OCI-LY1 (cell line): ENCODE measurements at regions not wholly inside any gene's neighbourhood (a gene's known extent, or its start where the extent isn't known, plus 50 kb on each side); places are given as distances from the start of the nearest gene placed in this dataset.

Experiments
- H2AFZ ChIP-seq: fragments of 200-600 bp; sonication (generic), shearing (Covaris generic); 2 replicates; pipeline ENCODE4 v1.6.0; 2014; ENCODE audit warnings: antibody characterized with exemption, mild to moderate bottlenecking, low read length
- H3F3A ChIP-seq: fragments of 200-600 bp; sonication (generic), shearing (Covaris generic); 2 replicates; pipeline ENCODE4 v1.6.0; 2014; ENCODE audit warnings: mild to moderate bottlenecking, antibody characterized with exemption, low read length, moderate library complexity; ENCODE audit not compliant: insufficient read depth
- H3K27ac ChIP-seq: fragments of 200-600 bp; sonication (generic); 2 replicates; pipeline ENCODE4 v1.5.1; 2014; ENCODE audit warnings: low read length, mixed run types, mild to moderate bottlenecking, low read depth; ENCODE audit not compliant: poor library complexity, severe bottlenecking
- H3K27me3 ChIP-seq: fragments of 200-600 bp; sonication (generic); 2 replicates; pipeline ENCODE4 v1.6.0; 2014; ENCODE audit warnings: antibody characterized with exemption, mild to moderate bottlenecking, low read length, moderate library complexity; ENCODE audit not compliant: insufficient read depth
- H3K36me3 ChIP-seq: fragments of 200-600 bp; sonication (generic); 2 replicates; pipeline ENCODE4 v1.6.1; 2014; ENCODE audit warnings: mild to moderate bottlenecking, antibody characterized with exemption, low read length, moderate library complexity, mixed read lengths; ENCODE audit not compliant: insufficient read depth
- H3K4me1 ChIP-seq: fragments of 200-600 bp; sonication (generic); 2 replicates; pipeline ENCODE4 v1.5.1; 2014; ENCODE audit warnings: mild to moderate bottlenecking, low read length, moderate library complexity; ENCODE audit not compliant: insufficient read depth, severe bottlenecking
- H3K4me2 ChIP-seq: fragments of 200-600 bp; sonication (generic), shearing (Covaris generic); 2 replicates; pipeline ENCODE4 v1.6.1; 2014; ENCODE audit warnings: low read length
- H3K4me3 ChIP-seq: fragments of 200-600 bp; sonication (generic); 2 replicates; pipeline ENCODE4 v1.5.1; 2014; ENCODE audit warnings: low read length, low read depth, mild to moderate bottlenecking, mixed read lengths; ENCODE audit not compliant: poor library complexity, severe bottlenecking
- H3K79me2 ChIP-seq: fragments of 200-600 bp; shearing (Covaris generic); 2 replicates; pipeline ENCODE4 v1.6.1; 2016; ENCODE audit warnings: mixed run types, low read length, mixed read lengths; ENCODE audit not compliant: insufficient read depth
- H3K9ac ChIP-seq: fragments of 200-600 bp; sonication (generic), shearing (Covaris generic); 2 replicates; pipeline ENCODE4 v1.6.1; 2014; ENCODE audit warnings: mild to moderate bottlenecking, low read length, mixed read lengths
- H3K9me2 ChIP-seq: fragments of 200-600 bp; sonication (generic), shearing (Covaris generic); 2 replicates; pipeline ENCODE4 v1.6.1; 2014; ENCODE audit warnings: low read depth, mild to moderate bottlenecking, low read length, mixed read lengths
- H3K9me3 ChIP-seq: fragments of 200-600 bp; shearing (Covaris generic); 2 replicates; pipeline ENCODE4 v1.6.1; 2014; ENCODE audit warnings: low read length, mixed read lengths
- H4K20me1 ChIP-seq: fragments of 200-600 bp; sonication (generic), shearing (Covaris generic); 2 replicates; pipeline ENCODE4 v1.6.0; 2016; ENCODE audit warnings: mild to moderate bottlenecking, low read length; ENCODE audit not compliant: insufficient read depth
- EZH2 ChIP-seq: fragments of 200-600 bp; sonication (generic), shearing (Covaris generic); IDR thresholded peaks from 2 replicates; pipeline ENCODE4 v1.8.0; 2017; ENCODE audit warnings: borderline replicate concordance, mixed run types, mild to moderate bottlenecking, antibody characterized with exemption, low read length, moderate library complexity, mixed read lengths
- TF ChIP-seq, protein P1 (sequence below): fragments of 200-600 bp; sonication (generic), shearing (Covaris generic); IDR thresholded peaks from 2 replicates; pipeline ENCODE4 v1.5.1; 2017; ENCODE audit warnings: mild to moderate bottlenecking, antibody characterized with exemption, low read length, moderate library complexity, mixed read lengths

GRCh38 chr1:57672346-57673140, 248.7 kb upstream of the DAB1 start:
- H3K4me3 ChIP-seq = no peak overlapping the region
- no peak overlapping the region for H3K9ac ChIP-seq
- H3K4me1 ChIP-seq = no peaks in the 10 kb centered on the region
- H3F3A ChIP-seq = no peaks in the 10 kb centered on the region
- H3K4me2 ChIP-seq = no peak overlapping the region
- no peak overlapping the region for H2AFZ ChIP-seq
- no peak for TF ChIP-seq EZH2
- H3K79me2 ChIP-seq = no peaks in the 10 kb centered on the region
- H3K9me2 ChIP-seq = no peaks in the 10 kb centered on the region
- no peak overlapping the region for H3K27ac ChIP-seq
- H3K9me3 ChIP-seq = no peaks in the 10 kb centered on the region
- no peaks in the 10 kb centered on the region for H3K27me3 ChIP-seq
- no peaks in the 10 kb centered on the region for H3K36me3 ChIP-seq
- no peaks in the 10 kb centered on the region for H4K20me1 ChIP-seq

GRCh38 chr1:57671750-57672149, 247.9 kb upstream of the DAB1 start:
- no peaks in the 10 kb centered on the region for H3K9me3 ChIP-seq
- H3K27ac ChIP-seq = no peak overlapping the region
- H3K9me2 ChIP-seq = no peaks in the 10 kb centered on the region
- no peak overlapping the region for H3K9ac ChIP-seq
- no peak for TF ChIP-seq EZH2
- TF ChIP-seq, protein P1, sequence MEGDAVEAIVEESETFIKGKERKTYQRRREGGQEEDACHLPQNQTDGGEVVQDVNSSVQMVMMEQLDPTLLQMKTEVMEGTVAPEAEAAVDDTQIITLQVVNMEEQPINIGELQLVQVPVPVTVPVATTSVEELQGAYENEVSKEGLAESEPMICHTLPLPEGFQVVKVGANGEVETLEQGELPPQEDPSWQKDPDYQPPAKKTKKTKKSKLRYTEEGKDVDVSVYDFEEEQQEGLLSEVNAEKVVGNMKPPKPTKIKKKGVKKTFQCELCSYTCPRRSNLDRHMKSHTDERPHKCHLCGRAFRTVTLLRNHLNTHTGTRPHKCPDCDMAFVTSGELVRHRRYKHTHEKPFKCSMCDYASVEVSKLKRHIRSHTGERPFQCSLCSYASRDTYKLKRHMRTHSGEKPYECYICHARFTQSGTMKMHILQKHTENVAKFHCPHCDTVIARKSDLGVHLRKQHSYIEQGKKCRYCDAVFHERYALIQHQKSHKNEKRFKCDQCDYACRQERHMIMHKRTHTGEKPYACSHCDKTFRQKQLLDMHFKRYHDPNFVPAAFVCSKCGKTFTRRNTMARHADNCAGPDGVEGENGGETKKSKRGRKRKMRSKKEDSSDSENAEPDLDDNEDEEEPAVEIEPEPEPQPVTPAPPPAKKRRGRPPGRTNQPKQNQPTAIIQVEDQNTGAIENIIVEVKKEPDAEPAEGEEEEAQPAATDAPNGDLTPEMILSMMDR = no peak
- H3K36me3 ChIP-seq = no peaks in the 10 kb centered on the region
- no peaks in the 10 kb centered on the region for H3K27me3 ChIP-seq
- H3K79me2 ChIP-seq = no peaks in the 10 kb centered on the region
- no peaks in the 10 kb centered on the region for H3F3A ChIP-seq
- H2AFZ ChIP-seq = no peak overlapping the region
- no peaks in the 10 kb centered on the region for H3K4me1 ChIP-seq
- no peaks in the 10 kb centered on the region for H4K20me1 ChIP-seq
- no peak overlapping the region for H3K4me3 ChIP-seq
- no peak overlapping the region for H3K4me2 ChIP-seq

DNA sequence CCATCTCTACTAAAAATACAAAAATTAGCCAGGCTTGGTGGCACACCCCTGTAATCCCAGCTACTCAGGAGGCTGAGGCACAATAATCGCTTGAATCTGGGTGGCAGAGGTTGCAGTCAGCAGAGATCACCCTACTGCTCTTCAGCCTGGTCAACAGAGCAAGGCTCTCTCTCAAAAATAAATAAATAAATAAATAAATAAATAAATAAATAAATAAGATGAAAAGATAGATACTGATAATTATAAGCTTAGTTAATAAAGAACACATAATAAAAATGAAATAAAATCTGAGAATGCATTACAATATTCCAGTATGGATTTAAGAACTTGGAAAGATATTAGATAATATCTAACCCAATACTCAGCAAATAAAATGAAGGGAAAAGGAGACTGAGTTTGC, 235.9 kb upstream of the DAB1 start:
- H3F3A ChIP-seq = no peaks in the 10 kb centered on the region
- no peaks in the 10 kb centered on the region for H3K79me2 ChIP-seq
- H2AFZ ChIP-seq = no peak overlapping the region
- no peaks in the 10 kb centered on the region for H3K9me3 ChIP-seq
- H4K20me1 ChIP-seq = no peaks in the 10 kb centered on the region
- no peak overlapping the region for H3K4me2 ChIP-seq
- no peaks in the 10 kb centered on the region for H3K4me1 ChIP-seq
- no peaks in the 10 kb centered on the region for H3K27me3 ChIP-seq
- TF ChIP-seq EZH2 = no peak
- TF ChIP-seq, protein P1 = no peak
- no peak overlapping the region for H3K4me3 ChIP-seq
- no peaks in the 10 kb centered on the region for H3K9me2 ChIP-seq
- H3K36me3 ChIP-seq = no peaks in the 10 kb centered on the region
- no peak overlapping the region for H3K9ac ChIP-seq
- H3K27ac ChIP-seq = no peak overlapping the region

GRCh38 chr1:57655161-57655560, 231.3 kb upstream of the DAB1 start:
- Histone ChIP-seq H3K4me1 (no peaks in the 10 kb centered on the region), H3K9me2 (no peaks in the 10 kb centered on the region), H2AFZ (no peak overlapping the region), H4K20me1 (no peaks in the 10 kb centered on the region), H3K4me2 (no peak overlapping the region), H3K27me3 (no peaks in the 10 kb centered on the region), H3F3A (no peaks in the 10 kb centered on the region), H3K27ac (no peak overlapping the region), H3K9me3 (no peaks in the 10 kb centered on the region), H3K4me3 (no peak overlapping the region), H3K36me3 (no peaks in the 10 kb centered on the region), H3K9ac (no peak overlapping the region), H3K79me2 (no peaks in the 10 kb centered on the region)
- TF ChIP-seq, protein P1 = no peak
- TF ChIP-seq EZH2 = no peak
